ENCODE measurements at regions not wholly inside any gene's neighbourhood (a gene's known extent, or its start where the extent isn't known, plus 50 kb on each side); places are given as distances from the start of the nearest gene placed in this dataset.

GRCh38 chr2:206379886-206380285 is 63.4 kb upstream of the ADAM23 start:
- TF ChIP-seq CTCF (IDR thresholded peaks at IDR 0.05; ENCODE audit: extremely low read depth in 1 of 2, insufficient read depth in 1 of 2, low read depth in 1 of 2, low read length in 2 of 2) (no peak), POLR2A (IDR thresholded peaks at IDR 0.05; ENCODE audit: low read depth, low read length) (no peak), POLR2AphosphoS5 (IDR thresholded peaks at IDR 0.05; ENCODE audit: insufficient read depth, low read depth, low read length) (no peak), EZH2 (IDR thresholded peaks at IDR 0.05; ENCODE audit: borderline replicate concordance, low read depth, low read length, severe bottlenecking) (no peak), MYC (IDR thresholded peaks at IDR 0.05; ENCODE audit: low read depth, low read length) (no peak), MAX (IDR thresholded peaks at IDR 0.05; ENCODE audit: insufficient read depth, insufficient read length) (no peak), FOS (IDR thresholded peaks at IDR 0.05; ENCODE audit: borderline replicate concordance, insufficient read depth, low read length) (no peak)

Data from endothelial cell of umbilical vein (primary cell).